GM12878 (cell line): ENCODE measurements at regions not wholly inside any gene's neighbourhood (a gene's known extent, or its start where the extent isn't known, plus 50 kb on each side); places are given as distances from the start of the nearest gene placed in this dataset.

ENCODE experiments used
- ATAC-seq: fragments of 200-7000 bp; cut with Tn5 transposase; 3 replicates; pipeline ENCODE4 v1.9.1; 2020; ENCODE audit warnings: mild to moderate bottlenecking, moderate library complexity
- BruUV-seq: library from RNA; stranded (reverse); fragments of 400-500 nt; replicated peaks from 2 replicates; lab custom pipeline; 2021; lab: Mats Ljungman, UMichigan
- CTCF ChIA-PET: fragments of 300-600 bp; sonication (Branson Sonifier 250); formaldehyde crosslinking; extraction: SDS; loops from one replicate; lab custom pipeline; 2021; ENCODE audit warnings: inconsistent platforms; lab: Yijun Ruan, JAX
- POLR2A ChIA-PET: fragments of 350-600 bp; formaldehyde crosslinking; extraction: SDS; loops from one replicate; lab custom pipeline; 2021; ENCODE audit warnings: inconsistent platforms; lab: Charles Lee
- RAD21 ChIA-PET: fragments of 300-600 bp; sonication (Branson Sonifier 250); formaldehyde crosslinking; loops from one replicate; lab custom pipeline; 2023; ENCODE audit warnings: antibody characterized with exemption; ENCODE audit not compliant: unreplicated experiment; lab: Charles Lee
- SMC1A ChIA-PET: fragments of 300-600 bp; sonication (Branson Sonifier 250); formaldehyde crosslinking; loops from one replicate; lab custom pipeline; 2023; ENCODE audit not compliant: unreplicated experiment, uncharacterized antibody; lab: Charles Lee
- DNase-seq: peaks from one replicate; pipeline ENCODE4 v3.0.0-alpha.2; 2011; ENCODE audit warnings: low read depth, low spot score
- FAIRE-seq: peaks from 3 replicates; lab custom pipeline; 2011; peaks lifted over from hg19 to GRCh38; lab: Jason Lieb, UNC
- H2AFZ ChIP-seq: 2 replicates; pipeline ENCODE4 v1.6.0; 2011; ENCODE audit warnings: low read depth, low read length, control low read depth; ENCODE audit not compliant: control insufficient read depth
- H3K27ac ChIP-seq: 2 replicates; pipeline ENCODE4 v1.5.1; 2011; ENCODE audit warnings: control low read depth; ENCODE audit not compliant: control insufficient read depth, insufficient read depth
- H3K27me3 ChIP-seq, 2 experiments: replicated peaks in 1 of 2; 2 replicates each; pipeline versions ENCODE4 v1.6.0 to v1.6.1; 2011; ENCODE audit warnings: low read length in 1 of 2; ENCODE audit not compliant: control insufficient read depth in 2 of 2, insufficient read depth in 2 of 2
- H3K36me3 ChIP-seq, 2 experiments: 2 replicates each; pipeline ENCODE4 v1.5.1; 2011; ENCODE audit warnings: low read length in 1 of 2; ENCODE audit not compliant: control insufficient read depth in 2 of 2, insufficient read depth in 2 of 2
- H3K4me1 ChIP-seq: 2 replicates; pipeline ENCODE4 v1.6.1; 2011; ENCODE audit warnings: mild to moderate bottlenecking, low read length, moderate library complexity, mixed read lengths; ENCODE audit not compliant: control insufficient read depth, insufficient read depth
- H3K4me2 ChIP-seq: 2 replicates; pipeline ENCODE4 v1.6.0; 2011; ENCODE audit warnings: control low read depth; ENCODE audit not compliant: control insufficient read depth, insufficient read depth
- H3K4me3 ChIP-seq: fragments of 200-600 bp; sonication (generic); 2 replicates; pipeline ENCODE4 v1.5.1; 2016
- H3K79me2 ChIP-seq: 2 replicates; pipeline ENCODE4 v1.6.0; 2011; ENCODE audit warnings: low read length; ENCODE audit not compliant: control insufficient read depth, insufficient read depth
- H3K9ac ChIP-seq: 2 replicates; pipeline ENCODE4 v1.8.0; 2011; ENCODE audit warnings: low read length, control low read depth, mixed read lengths; ENCODE audit not compliant: control insufficient read depth, insufficient read depth
- H3K9me3 ChIP-seq: replicated peaks from 3 replicates; pipeline ENCODE4 v1.5.1; 2011; ENCODE audit warnings: mild to moderate bottlenecking, low read length; ENCODE audit not compliant: control insufficient read depth, insufficient read depth
- H4K20me1 ChIP-seq: 2 replicates; pipeline ENCODE4 v1.6.0; 2011; ENCODE audit not compliant: control insufficient read depth, insufficient read depth
- CBFB ChIP-seq: IDR thresholded peaks from 2 replicates; pipeline ENCODE4 v1.6.1; 2016; ENCODE audit warnings: antibody characterized with exemption, low read depth
- CHD4 ChIP-seq: fragments of 200-600 bp; sonication (generic); IDR thresholded peaks from 2 replicates; pipeline ENCODE4 v1.6.1; 2016; ENCODE audit warnings: mild to moderate bottlenecking
- DPF2 ChIP-seq: fragments of 450-650 bp; IDR thresholded peaks from 2 replicates; pipeline ENCODE4 v1.6.1; 2017; ENCODE audit warnings: mild to moderate bottlenecking
- MTA2 ChIP-seq: fragments of 450-650 bp; IDR thresholded peaks from 2 replicates; pipeline ENCODE4 v1.6.1; 2016; ENCODE audit warnings: low read depth, mild to moderate bottlenecking, moderate library complexity
- NFXL1 ChIP-seq: fragments of 450-650 bp; IDR thresholded peaks from 2 replicates; pipeline ENCODE4 v1.6.1; 2017; ENCODE audit warnings: antibody characterized with exemption, mild to moderate bottlenecking, borderline replicate concordance
- NFYB ChIP-seq: IDR thresholded peaks from 2 replicates; pipeline ENCODE4 v1.6.1; 2011; ENCODE audit warnings: low read depth, mild to moderate bottlenecking, low read length, improper control_type of control experiment, moderate library complexity; ENCODE audit not compliant: insufficient read depth
- PRDM15 ChIP-seq: fragments of 450-650 bp; formaldehyde crosslinking; IDR thresholded peaks from 2 replicates; pipeline ENCODE4 v1.4.0; 2020; ENCODE audit warnings: mild to moderate bottlenecking, moderate library complexity
- TAF1 ChIP-seq: IDR thresholded peaks from 2 replicates; pipeline ENCODE4 v1.6.1; 2011; ENCODE audit warnings: mild to moderate bottlenecking, low read depth, low read length, borderline replicate concordance
- TBL1XR1 ChIP-seq: IDR thresholded peaks from 2 replicates; pipeline ENCODE4 v1.6.1; 2012; ENCODE audit warnings: low read depth, low read length, improper control_type of control experiment
- USF1 ChIP-seq: IDR thresholded peaks from 2 replicates; pipeline ENCODE4 v1.6.1; 2011; ENCODE audit warnings: borderline replicate concordance, low read depth, mild to moderate bottlenecking, moderate library complexity, mixed read lengths, low read length; ENCODE audit not compliant: insufficient read depth; ENCODE audit errors: extremely low read length
- ZNF622 ChIP-seq: fragments of 450-650 bp; IDR thresholded peaks from 2 replicates; pipeline ENCODE4 v1.6.1; 2017; ENCODE audit warnings: mild to moderate bottlenecking, inconsistent platforms
- WGBS: methylation state at CpG from one replicate; pipeline ENCODE4 v1.1.6; 2016; ENCODE audit warnings: low lambda C conversion rate; ENCODE audit not compliant: insufficient replicate concordance, insufficient coverage; ENCODE audit errors: missing lambda C conversion rate; 5-methylcytosine and 5-hydroxymethylcytosine counted together
- in situ Hi-C: fragments of 300-500 bp; cut with MboI; formaldehyde crosslinking; loops from 9 replicates; pipeline ENCODE4 v1.14.3; 2018; ENCODE audit warnings: mixed read lengths
- intact Hi-C: fragments of 100-400 bp; cut with micrococcal nuclease; formaldehyde crosslinking; loops from one replicate; pipeline ENCODE4 v1.14.2; 2022; ENCODE audit not compliant: unreplicated experiment

GRCh38 chr3:134729649-134730048, 65.4 kb upstream of the EPHB1 start:
- no peak for ATAC-seq
- no peaks in the 10 kb centered on the region for H4K20me1 ChIP-seq
- no peak overlapping the region for H3K4me2 ChIP-seq
- no peaks in the 10 kb centered on the region for H3K79me2 ChIP-seq
- H3K27ac ChIP-seq, result no peak overlapping the region
- TF ChIP-seq NFYB (no peak), MTA2 (no peak), USF1 (no peak), NFXL1 (no peak), TAF1 (no peak), CBFB (no peak)
- H3K4me1 ChIP-seq, result no peaks in the 10 kb centered on the region
- no peaks in the 10 kb centered on the region; a peak in 2 of 4 replicates for H3K27me3 ChIP-seq
- in situ Hi-C loops (no loop called here), intact Hi-C loops (no loop called here)
- H2AFZ ChIP-seq, result no peak overlapping the region
- ChIA-PET POLR2A (no interaction called here), CTCF (interaction anchor here (1.0 to 1.2 kb wide), 2 partner anchors 26 to 30 kb away, joined by 3 read pairs; no protein-coding TSS in a partner anchor), SMC1A (no interaction called here), RAD21 (no interaction called here)
- H3K4me3 ChIP-seq, result no peak overlapping the region
- H3K9ac ChIP-seq, result no peak overlapping the region
- no TSS peak for BruUV-seq
- H3K9me3 ChIP-seq, result no peaks in the 10 kb centered on the region
- no peaks in the 10 kb centered on the region for H3K36me3 ChIP-seq
- no peak for FAIRE-seq
- 44% methylated on average over 3 of the region's 3 CpGs for WGBS
- DNase-seq, result no peak

GRCh38 chr3:134737516-134737915, 57.5 kb upstream of the EPHB1 start:
- no peak overlapping the region for H2AFZ ChIP-seq
- TF ChIP-seq TBL1XR1 (no peak), CHD4 (no peak), ZNF622 (no peak), PRDM15 (CRISPR knock-in tag) (no peak), DPF2 (no peak)
- no peaks in the 10 kb centered on the region for H3K9me3 ChIP-seq
- no peaks in the 10 kb centered on the region for H3K4me1 ChIP-seq
- SMC1A ChIA-PET, result no interaction called here
- no peaks in the 10 kb centered on the region for H3K79me2 ChIP-seq
- RAD21 ChIA-PET, result no interaction called here
- FAIRE-seq (no peak), ATAC-seq (no peak), DNase-seq (no peak)
- H3K27ac ChIP-seq, result no peak overlapping the region
- no peak overlapping the region for H3K4me2 ChIP-seq
- no peak overlapping the region for H3K9ac ChIP-seq
- POLR2A ChIA-PET, result no interaction called here
- BruUV-seq, result no TSS peak
- no peaks in the 10 kb centered on the region for H4K20me1 ChIP-seq
- H3K36me3 ChIP-seq, result no peaks in the 10 kb centered on the region
- H3K4me3 ChIP-seq, result no peak overlapping the region
- 50% methylated on average over 2 of the region's 2 CpGs for WGBS
- peaks cover 0 to 3% of the 10 kb centered on the region in 2 experiments; a peak in 3 of 4 replicates for H3K27me3 ChIP-seq
- in situ Hi-C loops (no loop called here), intact Hi-C loops (no loop called here)
- CTCF ChIA-PET, result no interaction called here
